Esophagus squamous epithelium (tissue), 4 donors: ENCODE measurements at regions not wholly inside any gene's neighbourhood (a gene's known extent, or its start where the extent isn't known, plus 50 kb on each side); places are given as distances from the start of the nearest gene placed in this dataset.

Source experiments
- POLR2A ChIP-seq, 4 donors: fragments of 450-650 bp; IDR thresholded peaks; one replicate each; pipeline ENCODE4 v1.6.1; 2017; ENCODE audit warnings: antibody characterized with exemption in 4 of 4, mild to moderate bottlenecking in 4 of 4, moderate library complexity in 3 of 4
- TF ChIP-seq, protein P1 (sequence below), 6 experiments: fragments of 450-650 bp in 4 of 6; fragments of 200-600 bp in 2 of 6; sonication (generic) in 2 of 6; IDR thresholded peaks; one replicate each; pipeline ENCODE4 v1.5.1; 2016 to 2019; ENCODE audit warnings: antibody characterized with exemption in 6 of 6, mild to moderate bottlenecking in 4 of 6, moderate library complexity in 4 of 6

DNA sequence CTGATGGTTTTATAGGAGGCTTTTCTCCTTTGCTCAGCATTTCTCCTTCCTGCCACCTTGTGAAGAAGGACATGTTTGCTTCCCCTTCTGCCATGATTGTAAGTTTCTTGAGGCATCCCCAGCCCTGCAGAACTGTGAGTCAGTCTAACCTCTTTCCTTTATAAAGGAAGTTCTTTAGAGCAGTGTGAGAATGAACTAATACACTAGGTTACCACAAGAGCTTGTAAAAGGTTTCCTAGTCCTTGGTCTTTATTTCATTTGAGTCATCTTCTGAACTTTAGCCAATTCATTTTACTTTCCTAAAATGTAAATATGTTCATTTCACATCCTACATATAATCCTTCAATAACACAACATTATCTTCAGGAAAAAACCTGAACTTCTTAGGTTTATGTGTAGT, 365.3 kb downstream of the HHIPL2 start:
- TF ChIP-seq, protein P1, sequence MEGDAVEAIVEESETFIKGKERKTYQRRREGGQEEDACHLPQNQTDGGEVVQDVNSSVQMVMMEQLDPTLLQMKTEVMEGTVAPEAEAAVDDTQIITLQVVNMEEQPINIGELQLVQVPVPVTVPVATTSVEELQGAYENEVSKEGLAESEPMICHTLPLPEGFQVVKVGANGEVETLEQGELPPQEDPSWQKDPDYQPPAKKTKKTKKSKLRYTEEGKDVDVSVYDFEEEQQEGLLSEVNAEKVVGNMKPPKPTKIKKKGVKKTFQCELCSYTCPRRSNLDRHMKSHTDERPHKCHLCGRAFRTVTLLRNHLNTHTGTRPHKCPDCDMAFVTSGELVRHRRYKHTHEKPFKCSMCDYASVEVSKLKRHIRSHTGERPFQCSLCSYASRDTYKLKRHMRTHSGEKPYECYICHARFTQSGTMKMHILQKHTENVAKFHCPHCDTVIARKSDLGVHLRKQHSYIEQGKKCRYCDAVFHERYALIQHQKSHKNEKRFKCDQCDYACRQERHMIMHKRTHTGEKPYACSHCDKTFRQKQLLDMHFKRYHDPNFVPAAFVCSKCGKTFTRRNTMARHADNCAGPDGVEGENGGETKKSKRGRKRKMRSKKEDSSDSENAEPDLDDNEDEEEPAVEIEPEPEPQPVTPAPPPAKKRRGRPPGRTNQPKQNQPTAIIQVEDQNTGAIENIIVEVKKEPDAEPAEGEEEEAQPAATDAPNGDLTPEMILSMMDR (IDR thresholded peaks at IDR 0.05), result no peak
- TF ChIP-seq POLR2A (IDR thresholded peaks at IDR 0.05), result no peak
